Panc1 (cell line): ENCODE measurements at regions not wholly inside any gene's neighbourhood (a gene's known extent, or its start where the extent isn't known, plus 50 kb on each side); places are given as distances from the start of the nearest gene placed in this dataset.

Source experiments
- ATAC-seq: fragments of 200-7000 bp; cut with Tn5 transposase; 2 replicates; pipeline ENCODE4 v1.9.1; 2020; ENCODE audit warnings: mild to moderate bottlenecking, moderate library complexity
- BruUV-seq: library from RNA; stranded (reverse); fragments of 400-500 nt; replicated peaks from 2 replicates; lab custom pipeline; 2021; lab: Mats Ljungman, UMichigan
- CTCF ChIA-PET: fragments of 300-600 bp; sonication (Branson Sonifier 250); formaldehyde crosslinking; loops from one replicate; lab custom pipeline; 2022; ENCODE audit warnings: antibody characterized with exemption; lab: Charles Lee
- POLR2A ChIA-PET: fragments of 300-600 bp; sonication (Branson Sonifier 250); formaldehyde crosslinking; loops from one replicate; lab custom pipeline; 2022; ENCODE audit warnings: antibody characterized with exemption; lab: Charles Lee
- DNase-seq: peaks from one replicate; pipeline ENCODE4 v3.0.0-alpha.2; 2010; ENCODE audit warnings: low read depth, low spot score
- H3K27ac ChIP-seq: 2 replicates; pipeline ENCODE4 v1.5.1; 2011; ENCODE audit warnings: mild to moderate bottlenecking, low read length, inconsistent platforms
- H3K27me3 ChIP-seq: fragments of 200-500 bp; sonication (Bioruptor generic); 2 replicates; pipeline ENCODE4 v1.6.0; 2014; ENCODE audit warnings: low read length, inconsistent platforms; ENCODE audit not compliant: control insufficient read depth, insufficient read depth
- H3K36me3 ChIP-seq: fragments of 200-500 bp; sonication (Bioruptor generic); 2 replicates; pipeline ENCODE4 v1.5.1; 2014; ENCODE audit warnings: inconsistent platforms, mild to moderate bottlenecking, low read length, moderate library complexity; ENCODE audit not compliant: control insufficient read depth, insufficient read depth
- H3K4me1 ChIP-seq: 2 replicates; pipeline ENCODE4 v1.5.1; 2011; ENCODE audit warnings: inconsistent platforms, mild to moderate bottlenecking, low read length, moderate library complexity; ENCODE audit not compliant: control insufficient read depth, insufficient read depth
- H3K4me3 ChIP-seq, 2 experiments: 2 replicates each; pipeline ENCODE4 v1.5.1; 2011 to 2012; ENCODE audit warnings: low read depth in 2 of 2, low read length in 2 of 2, mild to moderate bottlenecking in 2 of 2, inconsistent platforms in 1 of 2, moderate library complexity in 1 of 2
- H3K9me3 ChIP-seq: fragments of 200-500 bp; sonication (Bioruptor generic); 2 replicates; pipeline ENCODE4 v1.5.1; 2014; ENCODE audit warnings: low read depth, mild to moderate bottlenecking, inconsistent platforms, low read length, moderate library complexity; ENCODE audit not compliant: control insufficient read depth, insufficient read depth
- POLR2AphosphoS5 ChIP-seq: IDR thresholded peaks from 2 replicates; pipeline ENCODE4 v1.6.1; 2012; ENCODE audit warnings: mild to moderate bottlenecking, low read depth, low read length, moderate library complexity
- SIN3A ChIP-seq: IDR thresholded peaks from 2 replicates; pipeline ENCODE4 v1.6.1; 2012; ENCODE audit warnings: low read depth, mild to moderate bottlenecking, low read length, moderate library complexity, borderline replicate concordance; ENCODE audit not compliant: insufficient read depth
- TCF7L2 ChIP-seq: IDR thresholded peaks from 2 replicates; pipeline ENCODE4 v1.6.1; 2011; ENCODE audit warnings: mild to moderate bottlenecking, low read depth, low read length, inconsistent platforms
- in situ Hi-C: cut with HindIII; loops from 2 replicates; pipeline ENCODE4 v1.10.0; 2016; ENCODE audit warnings: low sequenced_read_pairs, low pct_unique_long_range_greater_than_20kb
- intact Hi-C: fragments of 100-400 bp; cut with micrococcal nuclease; formaldehyde crosslinking; loops from one replicate; pipeline ENCODE4 v1.10.0; 2022; ENCODE audit not compliant: unreplicated experiment
- TF ChIP-seq, protein P1 (sequence below): fragments of 450-650 bp; IDR thresholded peaks from 2 replicates; pipeline ENCODE4 v1.5.1; 2017; ENCODE audit warnings: mild to moderate bottlenecking
- TF ChIP-seq, protein P2 (sequence below), 2 experiments: IDR thresholded peaks; 2 replicates each; pipeline ENCODE4 v1.6.1; 2011 to 2012; ENCODE audit warnings: low read depth in 2 of 2, control low read depth in 1 of 2, low read length in 1 of 2, mild to moderate bottlenecking in 1 of 2, moderate library complexity in 1 of 2; ENCODE audit not compliant: insufficient read depth in 1 of 2

- POLR2A ChIA-PET, result interaction anchor here (0.6 kb wide), 1 partner anchor 129 kb away, joined by 3 read pairs; no protein-coding TSS in a partner anchor
- CTCF ChIA-PET, result interaction anchor here (0.6 to 1.3 kb wide), 3 partner anchors 79 to 244 kb away, joined by 3 to 8 read pairs (median 3); no protein-coding TSS in a partner anchor
- Histone ChIP-seq H3K27me3 (no peaks in the 10 kb centered on the region), H3K4me3 (no peak overlapping the region), H3K27ac (no peak overlapping the region), H3K9me3 (no peaks in the 10 kb centered on the region), H3K36me3 (no peaks in the 10 kb centered on the region), H3K4me1 (no peaks in the 10 kb centered on the region)
- in situ Hi-C loops (no loop called here), intact Hi-C loops (loop anchor here (2.0 kb wide), 1 partner anchor 244 kb away; no protein-coding TSS in a partner anchor)
- TF ChIP-seq SIN3A, result no peak
- TF ChIP-seq, protein P1, sequence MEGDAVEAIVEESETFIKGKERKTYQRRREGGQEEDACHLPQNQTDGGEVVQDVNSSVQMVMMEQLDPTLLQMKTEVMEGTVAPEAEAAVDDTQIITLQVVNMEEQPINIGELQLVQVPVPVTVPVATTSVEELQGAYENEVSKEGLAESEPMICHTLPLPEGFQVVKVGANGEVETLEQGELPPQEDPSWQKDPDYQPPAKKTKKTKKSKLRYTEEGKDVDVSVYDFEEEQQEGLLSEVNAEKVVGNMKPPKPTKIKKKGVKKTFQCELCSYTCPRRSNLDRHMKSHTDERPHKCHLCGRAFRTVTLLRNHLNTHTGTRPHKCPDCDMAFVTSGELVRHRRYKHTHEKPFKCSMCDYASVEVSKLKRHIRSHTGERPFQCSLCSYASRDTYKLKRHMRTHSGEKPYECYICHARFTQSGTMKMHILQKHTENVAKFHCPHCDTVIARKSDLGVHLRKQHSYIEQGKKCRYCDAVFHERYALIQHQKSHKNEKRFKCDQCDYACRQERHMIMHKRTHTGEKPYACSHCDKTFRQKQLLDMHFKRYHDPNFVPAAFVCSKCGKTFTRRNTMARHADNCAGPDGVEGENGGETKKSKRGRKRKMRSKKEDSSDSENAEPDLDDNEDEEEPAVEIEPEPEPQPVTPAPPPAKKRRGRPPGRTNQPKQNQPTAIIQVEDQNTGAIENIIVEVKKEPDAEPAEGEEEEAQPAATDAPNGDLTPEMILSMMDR, result peak; percentile 78
- no peak for TF ChIP-seq TCF7L2
- TF ChIP-seq, protein P2, sequence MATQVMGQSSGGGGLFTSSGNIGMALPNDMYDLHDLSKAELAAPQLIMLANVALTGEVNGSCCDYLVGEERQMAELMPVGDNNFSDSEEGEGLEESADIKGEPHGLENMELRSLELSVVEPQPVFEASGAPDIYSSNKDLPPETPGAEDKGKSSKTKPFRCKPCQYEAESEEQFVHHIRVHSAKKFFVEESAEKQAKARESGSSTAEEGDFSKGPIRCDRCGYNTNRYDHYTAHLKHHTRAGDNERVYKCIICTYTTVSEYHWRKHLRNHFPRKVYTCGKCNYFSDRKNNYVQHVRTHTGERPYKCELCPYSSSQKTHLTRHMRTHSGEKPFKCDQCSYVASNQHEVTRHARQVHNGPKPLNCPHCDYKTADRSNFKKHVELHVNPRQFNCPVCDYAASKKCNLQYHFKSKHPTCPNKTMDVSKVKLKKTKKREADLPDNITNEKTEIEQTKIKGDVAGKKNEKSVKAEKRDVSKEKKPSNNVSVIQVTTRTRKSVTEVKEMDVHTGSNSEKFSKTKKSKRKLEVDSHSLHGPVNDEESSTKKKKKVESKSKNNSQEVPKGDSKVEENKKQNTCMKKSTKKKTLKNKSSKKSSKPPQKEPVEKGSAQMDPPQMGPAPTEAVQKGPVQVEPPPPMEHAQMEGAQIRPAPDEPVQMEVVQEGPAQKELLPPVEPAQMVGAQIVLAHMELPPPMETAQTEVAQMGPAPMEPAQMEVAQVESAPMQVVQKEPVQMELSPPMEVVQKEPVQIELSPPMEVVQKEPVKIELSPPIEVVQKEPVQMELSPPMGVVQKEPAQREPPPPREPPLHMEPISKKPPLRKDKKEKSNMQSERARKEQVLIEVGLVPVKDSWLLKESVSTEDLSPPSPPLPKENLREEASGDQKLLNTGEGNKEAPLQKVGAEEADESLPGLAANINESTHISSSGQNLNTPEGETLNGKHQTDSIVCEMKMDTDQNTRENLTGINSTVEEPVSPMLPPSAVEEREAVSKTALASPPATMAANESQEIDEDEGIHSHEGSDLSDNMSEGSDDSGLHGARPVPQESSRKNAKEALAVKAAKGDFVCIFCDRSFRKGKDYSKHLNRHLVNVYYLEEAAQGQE (IDR thresholded peaks at IDR 0.05; ENCODE audit: insufficient read depth in 1 of 2, low read depth in 2 of 2, low read length in 1 of 2), result no peak
- DNase-seq (peak; percentile 64), ATAC-seq (peak; percentile 87)
- no TSS peak for BruUV-seq
Measured at GRCh38 chr3:112734736-112735350, 93.9 kb upstream of the CCDC80 start.

GRCh38 chr3:112734171-112734570, 93.2 kb upstream of the CCDC80 start:
- BruUV-seq, result no TSS peak
- POLR2A ChIA-PET, result interaction anchor here (0.6 kb wide), 1 partner anchor 128 kb away, joined by 3 read pairs; no protein-coding TSS in a partner anchor

More at GRCh38 chr3:112734171-112734570, 93.2 kb upstream of the CCDC80 start:
- no peak overlapping the region for H3K4me3 ChIP-seq
- intact Hi-C loops (loop anchor here (2.0 kb wide), 1 partner anchor 245 kb away; no protein-coding TSS in a partner anchor), in situ Hi-C loops (no loop called here)
- ATAC-seq (no peak), DNase-seq (no peak)
- no peaks in the 10 kb centered on the region for H3K27me3 ChIP-seq
- TF ChIP-seq POLR2AphosphoS5 (no peak), SIN3A (no peak), TCF7L2 (no peak)
- TF ChIP-seq, protein P2 (IDR thresholded peaks at IDR 0.05; ENCODE audit: insufficient read depth in 1 of 2, low read depth in 2 of 2, low read length in 1 of 2), result no peak
- TF ChIP-seq, protein P1, result no peak
- H3K27ac ChIP-seq, result no peak overlapping the region
- CTCF ChIA-PET, result interaction anchor here (0.6 to 1.3 kb wide), 3 partner anchors 80 to 245 kb away, joined by 3 to 8 read pairs (median 3); no protein-coding TSS in a partner anchor
- H3K36me3 ChIP-seq, result no peaks in the 10 kb centered on the region
- no peaks in the 10 kb centered on the region for H3K4me1 ChIP-seq
- no peaks in the 10 kb centered on the region for H3K9me3 ChIP-seq
